Astrocyte (in vitro differentiated cells and primary cell): ENCODE measurements at regions not wholly inside any gene's neighbourhood (a gene's known extent, or its start where the extent isn't known, plus 50 kb on each side); places are given as distances from the start of the nearest gene placed in this dataset.

Source experiments
- EZH2 ChIP-seq: IDR thresholded peaks from 2 replicates; pipeline ENCODE4 v1.6.1; 2012; ENCODE audit warnings: mild to moderate bottlenecking, low read length, inconsistent platforms; ENCODE audit not compliant: insufficient read depth
- TF ChIP-seq, protein P1 (sequence below): IDR thresholded peaks from 2 replicates; pipeline ENCODE4 v1.5.1; 2011; ENCODE audit warnings: low read depth, mild to moderate bottlenecking, inconsistent platforms, low read length, moderate library complexity; ENCODE audit not compliant: insufficient read depth

DNA sequence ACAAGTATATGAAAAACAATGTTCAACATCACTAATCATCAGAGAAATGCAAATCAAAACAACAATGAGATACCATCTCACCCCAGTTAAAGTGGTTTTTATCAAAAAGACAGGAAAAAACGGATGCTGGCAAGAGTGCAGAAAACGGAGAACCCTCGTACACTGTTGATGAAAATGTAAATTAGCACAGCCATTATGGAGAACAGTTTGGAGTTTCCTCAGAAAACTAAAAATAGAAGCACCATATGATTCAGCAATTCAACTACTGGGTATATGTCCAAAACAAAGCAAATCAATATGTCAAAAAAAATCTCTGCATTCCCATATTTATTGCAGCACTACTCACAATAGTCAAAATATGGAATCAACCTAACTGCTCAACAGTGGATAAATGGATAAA, 50.1 kb upstream of the CES5A start:
- TF ChIP-seq, protein P1, sequence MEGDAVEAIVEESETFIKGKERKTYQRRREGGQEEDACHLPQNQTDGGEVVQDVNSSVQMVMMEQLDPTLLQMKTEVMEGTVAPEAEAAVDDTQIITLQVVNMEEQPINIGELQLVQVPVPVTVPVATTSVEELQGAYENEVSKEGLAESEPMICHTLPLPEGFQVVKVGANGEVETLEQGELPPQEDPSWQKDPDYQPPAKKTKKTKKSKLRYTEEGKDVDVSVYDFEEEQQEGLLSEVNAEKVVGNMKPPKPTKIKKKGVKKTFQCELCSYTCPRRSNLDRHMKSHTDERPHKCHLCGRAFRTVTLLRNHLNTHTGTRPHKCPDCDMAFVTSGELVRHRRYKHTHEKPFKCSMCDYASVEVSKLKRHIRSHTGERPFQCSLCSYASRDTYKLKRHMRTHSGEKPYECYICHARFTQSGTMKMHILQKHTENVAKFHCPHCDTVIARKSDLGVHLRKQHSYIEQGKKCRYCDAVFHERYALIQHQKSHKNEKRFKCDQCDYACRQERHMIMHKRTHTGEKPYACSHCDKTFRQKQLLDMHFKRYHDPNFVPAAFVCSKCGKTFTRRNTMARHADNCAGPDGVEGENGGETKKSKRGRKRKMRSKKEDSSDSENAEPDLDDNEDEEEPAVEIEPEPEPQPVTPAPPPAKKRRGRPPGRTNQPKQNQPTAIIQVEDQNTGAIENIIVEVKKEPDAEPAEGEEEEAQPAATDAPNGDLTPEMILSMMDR: no peak
- TF ChIP-seq EZH2: no peak
